Sigmoid colon (tissue), 4 donors: ENCODE measurements at regions not wholly inside any gene's neighbourhood (a gene's known extent, or its start where the extent isn't known, plus 50 kb on each side); places are given as distances from the start of the nearest gene placed in this dataset.

ENCODE experiments used
- CTCF ChIP-seq, 4 experiments: fragments of 450-650 bp in 3 of 4; fragments of 200-600 bp in 1 of 4; IDR thresholded peaks; one replicate each; pipeline ENCODE4 v1.5.1; 2016 to 2019; ENCODE audit warnings: antibody characterized with exemption in 4 of 4, mild to moderate bottlenecking in 3 of 4, moderate library complexity in 2 of 4
- EP300 ChIP-seq, 4 donors: sonication (generic); formaldehyde crosslinking; IDR thresholded peaks; one replicate each; pipeline ENCODE4 v1.6.1; 2017; ENCODE audit warnings: antibody characterized with exemption in 4 of 4
- POLR2AphosphoS5 ChIP-seq, 4 donors: sonication (generic); formaldehyde crosslinking; IDR thresholded peaks; one replicate each; pipeline ENCODE4 v1.6.1; 2017; ENCODE audit warnings: antibody characterized with exemption in 4 of 4

GRCh38 chr3:110589341-110589740 lies 482.3 kb upstream of the NECTIN3 start:
- TF ChIP-seq CTCF (IDR thresholded peaks at IDR 0.05) = no peak
- TF ChIP-seq EP300 (IDR thresholded peaks at IDR 0.05) = no peak
- no peak for TF ChIP-seq POLR2AphosphoS5 (IDR thresholded peaks at IDR 0.05)
